GM12865 (cell line): ENCODE measurements at regions not wholly inside any gene's neighbourhood (a gene's known extent, or its start where the extent isn't known, plus 50 kb on each side); places are given as distances from the start of the nearest gene placed in this dataset.
"Not testable (repeated sequence)": the region's sequence is repeated elsewhere in the genome, so short reads cannot be mapped to it uniquely, and the experiment has no call there.

ENCODE experiments used
- DNase-seq: peaks from one replicate; pipeline ENCODE4 v3.0.0; 2010; ENCODE audit warnings: low read depth
- H3K4me3 ChIP-seq: 2 replicates; pipeline ENCODE4 v1.5.1; 2011; ENCODE audit warnings: mild to moderate bottlenecking, low read depth, low read length, control low read depth

- not testable (repeated sequence) for H3K4me3 ChIP-seq, DNase-seq
Observed at GRCh38 chr2:87428452-87429130, 319.3 kb upstream of the PLGLB2 start.

GRCh38 chr2:87429206-87429930 lies 318.5 kb upstream of the PLGLB2 start:
- DNase-seq, H3K4me3 ChIP-seq: not testable (repeated sequence)

- H3K4me3 ChIP-seq, DNase-seq: not testable (repeated sequence)
Observed at GRCh38 chr2:87429931-87430275, 318.0 kb upstream of the PLGLB2 start.

GRCh38 chr2:87431051-87431450 lies 316.8 kb upstream of the PLGLB2 start:
- not testable (repeated sequence) for DNase-seq, H3K4me3 ChIP-seq

- not testable (repeated sequence) for DNase-seq, H3K4me3 ChIP-seq
Observed at GRCh38 chr2:87432711-87433453, 315.0 kb upstream of the PLGLB2 start.

- DNase-seq, H3K4me3 ChIP-seq: not testable (repeated sequence)
Observed at GRCh38 chr2:87436007-87436406, 311.9 kb upstream of the PLGLB2 start.

- not testable (repeated sequence) for H3K4me3 ChIP-seq, DNase-seq
Observed at GRCh38 chr2:87437701-87438260, 310.1 kb upstream of the PLGLB2 start.

GRCh38 chr2:87438780-87439454 lies 309.0 kb upstream of the PLGLB2 start:
- DNase-seq, H3K4me3 ChIP-seq: not testable (repeated sequence)

GRCh38 chr2:87439617-87440204 lies 308.2 kb upstream of the PLGLB2 start:
- not testable (repeated sequence) for DNase-seq

GRCh38 chr2:87440650-87441049 lies 307.2 kb upstream of the PLGLB2 start:
- H3K4me3 ChIP-seq: not testable (repeated sequence)

More at GRCh38 chr2:87439617-87440204, 308.2 kb upstream of the PLGLB2 start:
- not testable (repeated sequence) for H3K4me3 ChIP-seq

GRCh38 chr2:87441375-87441774 lies 306.5 kb upstream of the PLGLB2 start:
- not testable (repeated sequence) for H3K4me3 ChIP-seq

More at GRCh38 chr2:87440650-87441049, 307.2 kb upstream of the PLGLB2 start:
- not testable (repeated sequence) for DNase-seq

GRCh38 chr2:87442983-87443577 lies 304.8 kb upstream of the PLGLB2 start:
- peak; percentile 67 for DNase-seq
- H3K4me3 ChIP-seq: not testable (repeated sequence)

More at GRCh38 chr2:87441375-87441774, 306.5 kb upstream of the PLGLB2 start:
- DNase-seq: not testable (repeated sequence)

GRCh38 chr2:87444951-87445350 lies 302.9 kb upstream of the PLGLB2 start:
- not testable (repeated sequence) for DNase-seq

GRCh38 chr2:87445613-87446312 lies 302.1 kb upstream of the PLGLB2 start:
- H3K4me3 ChIP-seq, DNase-seq: not testable (repeated sequence)

More at GRCh38 chr2:87444951-87445350, 302.9 kb upstream of the PLGLB2 start:
- H3K4me3 ChIP-seq: not testable (repeated sequence)

- not testable (repeated sequence) for H3K4me3 ChIP-seq, DNase-seq
Observed at GRCh38 chr2:87446313-87446696, 301.6 kb upstream of the PLGLB2 start.

GRCh38 chr2:87449462-87449980 lies 298.4 kb upstream of the PLGLB2 start:
- not testable (repeated sequence) for H3K4me3 ChIP-seq, DNase-seq

- H3K4me3 ChIP-seq, DNase-seq: not testable (repeated sequence)
Observed at GRCh38 chr2:87452193-87452592, 295.7 kb upstream of the PLGLB2 start.
